Tibial nerve (tissue), 3 donors: ENCODE measurements at regions not wholly inside any gene's neighbourhood (a gene's known extent, or its start where the extent isn't known, plus 50 kb on each side); places are given as distances from the start of the nearest gene placed in this dataset.

Experiments used
- POLR2A ChIP-seq, 2 donors: fragments of 450-650 bp; IDR thresholded peaks; one replicate each; pipeline ENCODE4 v1.6.1; 2017; ENCODE audit warnings: antibody characterized with exemption in 2 of 2, mild to moderate bottlenecking in 2 of 2, moderate library complexity in 2 of 2
- TF ChIP-seq, protein P1 (sequence below), 5 experiments: fragments of 200-600 bp in 3 of 5; fragments of 450-650 bp in 2 of 5; sonication (generic) in 3 of 5; IDR thresholded peaks; one replicate each; pipeline ENCODE4 v1.5.1; 2016 to 2019; ENCODE audit warnings: antibody characterized with exemption in 5 of 5, mild to moderate bottlenecking in 3 of 5, moderate library complexity in 2 of 5

DNA sequence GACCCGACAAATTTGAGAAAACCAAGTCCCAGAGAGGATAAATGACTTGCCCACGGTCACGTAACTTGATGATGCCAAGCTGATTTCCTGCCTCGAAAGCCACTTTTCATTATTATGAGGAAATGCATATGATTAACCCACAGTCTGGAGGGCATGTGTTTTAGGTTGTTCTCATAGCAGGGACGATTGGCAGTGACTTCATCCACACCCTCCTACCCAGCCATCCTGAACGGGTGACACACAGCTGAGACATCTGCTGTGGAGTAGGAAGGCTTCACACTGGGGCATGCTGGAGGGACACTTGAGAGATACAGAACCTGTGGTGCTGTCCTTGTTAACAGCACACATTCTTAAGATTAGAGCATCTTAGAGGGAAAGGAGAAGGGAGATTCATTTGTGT is 65.4 kb upstream of the WDFY2 start:
- TF ChIP-seq POLR2A (IDR thresholded peaks at IDR 0.05): no peak
- TF ChIP-seq, protein P1, sequence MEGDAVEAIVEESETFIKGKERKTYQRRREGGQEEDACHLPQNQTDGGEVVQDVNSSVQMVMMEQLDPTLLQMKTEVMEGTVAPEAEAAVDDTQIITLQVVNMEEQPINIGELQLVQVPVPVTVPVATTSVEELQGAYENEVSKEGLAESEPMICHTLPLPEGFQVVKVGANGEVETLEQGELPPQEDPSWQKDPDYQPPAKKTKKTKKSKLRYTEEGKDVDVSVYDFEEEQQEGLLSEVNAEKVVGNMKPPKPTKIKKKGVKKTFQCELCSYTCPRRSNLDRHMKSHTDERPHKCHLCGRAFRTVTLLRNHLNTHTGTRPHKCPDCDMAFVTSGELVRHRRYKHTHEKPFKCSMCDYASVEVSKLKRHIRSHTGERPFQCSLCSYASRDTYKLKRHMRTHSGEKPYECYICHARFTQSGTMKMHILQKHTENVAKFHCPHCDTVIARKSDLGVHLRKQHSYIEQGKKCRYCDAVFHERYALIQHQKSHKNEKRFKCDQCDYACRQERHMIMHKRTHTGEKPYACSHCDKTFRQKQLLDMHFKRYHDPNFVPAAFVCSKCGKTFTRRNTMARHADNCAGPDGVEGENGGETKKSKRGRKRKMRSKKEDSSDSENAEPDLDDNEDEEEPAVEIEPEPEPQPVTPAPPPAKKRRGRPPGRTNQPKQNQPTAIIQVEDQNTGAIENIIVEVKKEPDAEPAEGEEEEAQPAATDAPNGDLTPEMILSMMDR (IDR thresholded peaks at IDR 0.05): no peak
